Cerebellar cortex (tissue), 1 donor: ENCODE measurements at regions not wholly inside any gene's neighbourhood (a gene's known extent, or its start where the extent isn't known, plus 50 kb on each side); places are given as distances from the start of the nearest gene placed in this dataset.
"Not testable (repeated sequence)": the region's sequence is repeated elsewhere in the genome, so short reads cannot be mapped to it uniquely, and the experiment has no call there.

Source experiments
- DNase-seq: peaks from one replicate; pipeline ENCODE4 v3.0.0-alpha.2; 2015; ENCODE audit warnings: low spot score

GRCh38 chr7:96561892-96562291 lies 147.8 kb downstream of the SEM1 start:
- no peak for DNase-seq

DNA sequence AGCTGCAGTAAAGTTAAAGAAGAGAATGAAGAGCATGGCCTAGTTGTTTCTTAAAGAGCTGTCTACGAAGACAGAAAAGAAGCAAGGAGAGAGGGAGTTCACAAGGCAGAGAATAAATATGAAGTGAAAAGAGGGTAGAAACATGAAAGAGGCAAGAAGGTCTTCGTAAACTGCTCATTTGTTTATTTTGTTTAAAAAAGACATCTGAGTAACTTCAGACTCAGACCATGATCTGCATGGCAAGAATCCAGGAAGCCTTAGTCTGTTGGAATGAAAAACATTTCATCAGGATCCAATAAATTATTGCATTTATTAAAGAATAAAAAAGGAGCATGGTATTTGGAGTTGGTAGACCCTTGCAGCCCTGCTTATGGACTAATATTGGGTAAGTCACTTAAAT lies 151.1 kb downstream of the SEM1 start:
- no peak for DNase-seq

GRCh38 chr7:96558093-96558492 lies 151.6 kb downstream of the SEM1 start:
- no peak for DNase-seq

DNA sequence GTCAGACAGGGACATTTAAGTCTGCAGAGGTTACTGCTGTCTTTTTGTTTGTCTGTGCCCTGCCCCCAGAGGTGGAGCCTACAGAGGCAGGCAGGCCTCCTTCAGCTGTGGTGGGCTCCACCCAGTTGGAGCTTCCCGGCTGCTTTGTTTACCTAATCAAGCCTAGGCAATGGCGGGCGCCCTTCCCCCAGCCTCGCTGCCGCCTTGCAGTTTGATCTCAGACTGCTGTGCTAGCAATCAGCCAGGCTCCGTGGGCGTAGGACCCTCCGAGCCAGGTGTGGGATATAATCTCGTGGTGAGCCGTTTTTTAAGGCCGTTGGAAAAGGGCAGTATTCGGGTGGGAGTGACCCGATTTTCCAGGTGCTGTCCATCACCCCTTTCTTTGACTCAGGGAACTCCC lies 152.0 kb downstream of the SEM1 start:
- not testable (repeated sequence) for DNase-seq

GRCh38 chr7:96548664-96549063 lies 161.0 kb downstream of the SEM1 start:
- no peak for DNase-seq

DNA sequence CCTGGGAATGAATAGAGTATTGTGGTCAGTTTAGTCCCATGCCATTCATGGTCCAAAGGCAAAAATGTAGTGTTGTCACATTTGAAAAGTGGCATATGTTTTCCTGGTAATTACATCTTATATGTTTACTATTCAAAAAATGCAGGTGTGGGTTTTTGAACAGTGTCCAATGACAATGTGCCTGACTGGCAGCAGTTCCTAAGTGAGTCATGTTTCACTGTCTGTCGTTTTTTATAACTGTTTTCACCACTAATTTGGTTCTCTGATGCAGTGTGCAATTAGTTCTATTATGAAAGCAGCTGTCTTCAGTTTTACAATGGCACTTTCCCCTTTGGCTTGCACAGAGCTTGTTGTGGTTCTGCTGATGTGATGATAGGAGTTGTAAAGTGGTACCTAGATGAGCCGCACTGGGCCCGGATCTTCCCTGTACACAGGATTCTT lies 162.3 kb downstream of the SEM1 start:
- DNase-seq = no peak

DNA sequence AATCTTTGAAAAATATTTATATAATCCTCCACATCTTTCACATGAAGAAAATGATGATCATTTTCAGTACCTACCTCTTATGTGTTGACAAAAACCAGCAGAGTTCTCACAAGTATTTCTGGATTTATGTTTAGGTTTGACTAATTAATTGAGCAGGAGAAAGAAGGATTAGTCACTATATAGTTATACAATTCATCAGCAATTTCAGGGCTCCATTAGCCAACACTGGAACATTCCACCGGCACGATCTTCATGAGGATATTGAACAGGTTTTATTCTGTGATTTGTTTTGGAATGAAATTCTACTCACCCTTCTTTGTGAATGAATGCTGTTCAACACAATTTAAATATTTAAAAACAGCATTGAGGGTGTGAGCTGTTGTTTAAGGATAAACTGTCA lies 163.2 kb downstream of the SEM1 start:
- DNase-seq = no peak

GRCh38 chr7:96539471-96539870 lies 170.2 kb downstream of the SEM1 start:
- no peak for DNase-seq

- DNase-seq = no peak
Observed at GRCh38 chr7:96538632-96539031, 171.0 kb downstream of the SEM1 start.

DNA sequence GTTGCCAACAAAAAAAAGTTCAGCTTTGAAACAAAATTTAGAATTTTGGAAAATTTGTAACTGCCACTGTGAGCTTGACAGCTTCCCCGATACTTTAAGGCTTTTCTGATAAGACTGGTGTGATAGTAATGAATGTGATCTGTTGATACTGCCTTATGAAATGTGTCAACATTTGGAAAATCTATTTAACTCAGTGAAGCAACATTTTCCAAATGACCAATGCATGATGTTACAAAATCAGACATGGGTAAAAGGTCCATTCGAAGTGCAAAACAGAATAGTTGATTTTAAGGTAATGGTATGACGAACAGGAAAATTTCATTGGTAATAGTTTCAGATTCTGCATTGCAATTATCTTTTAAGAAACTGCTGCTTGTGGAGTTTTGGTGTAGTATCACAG lies 175.4 kb downstream of the SEM1 start:
- DNase-seq = no peak

DNA sequence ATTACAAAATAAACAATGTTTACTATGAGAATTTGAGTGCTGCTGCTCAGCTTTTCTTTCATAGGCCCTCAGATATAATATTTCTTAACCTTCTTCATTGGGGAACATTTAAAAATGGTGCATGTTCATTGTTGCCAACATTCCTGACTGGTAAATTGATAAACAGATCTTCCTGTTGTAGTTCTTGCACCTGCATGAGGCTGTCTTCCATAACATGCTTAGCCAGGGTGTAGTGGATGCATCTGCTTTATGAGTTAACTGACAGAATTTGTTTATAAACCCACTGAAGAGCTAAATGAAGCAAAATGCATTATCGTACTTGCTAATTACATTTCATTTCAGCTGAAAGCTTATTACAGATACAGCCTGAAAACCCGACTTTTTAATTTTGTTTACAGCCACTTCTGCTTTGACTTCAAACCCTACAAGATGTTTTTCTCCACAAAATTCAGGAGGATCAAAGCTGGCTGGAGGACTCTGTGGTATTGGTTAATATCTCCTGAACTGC lies 177.2 kb downstream of the SEM1 start:
- no peak for DNase-seq

- no peak for DNase-seq
Observed at GRCh38 chr7:96531331-96531730, 178.3 kb downstream of the SEM1 start.

- DNase-seq = no peak
Observed at GRCh38 chr7:96530786-96531185, 178.9 kb downstream of the SEM1 start.

- no peak for DNase-seq
Observed at GRCh38 chr7:96527133-96527827, 182.4 kb downstream of the SEM1 start.

- DNase-seq = no peak
Observed at GRCh38 chr7:96526496-96526895, 183.2 kb downstream of the SEM1 start.

GRCh38 chr7:96521068-96521894 lies 188.4 kb downstream of the SEM1 start:
- DNase-seq = no peak

GRCh38 chr7:96508371-96508770 lies 186.5 kb upstream of the SLC25A13 start:
- DNase-seq = no peak

GRCh38 chr7:96503597-96503996 lies 181.7 kb upstream of the SLC25A13 start:
- DNase-seq = no peak

DNA sequence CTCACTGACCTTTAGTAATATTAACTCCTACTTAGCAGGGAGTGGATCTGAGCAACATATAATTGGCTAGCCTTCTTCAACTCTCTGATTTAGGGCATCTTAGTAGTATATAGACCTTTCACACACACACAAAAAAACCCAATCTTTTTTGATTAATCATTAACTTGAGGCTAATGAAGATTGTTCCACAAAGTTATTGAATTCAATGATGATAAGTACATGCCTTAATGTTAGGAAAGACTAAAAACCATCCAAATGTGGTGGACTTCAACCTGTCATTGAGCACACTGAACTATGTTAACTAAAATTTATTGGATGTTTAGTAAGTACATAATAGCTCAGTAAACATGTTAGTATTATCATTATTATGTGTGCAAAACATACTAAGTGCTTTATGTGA lies 179.4 kb upstream of the SLC25A13 start:
- no peak for DNase-seq

GRCh38 chr7:96499532-96499931 lies 177.6 kb upstream of the SLC25A13 start:
- DNase-seq = no peak

DNA sequence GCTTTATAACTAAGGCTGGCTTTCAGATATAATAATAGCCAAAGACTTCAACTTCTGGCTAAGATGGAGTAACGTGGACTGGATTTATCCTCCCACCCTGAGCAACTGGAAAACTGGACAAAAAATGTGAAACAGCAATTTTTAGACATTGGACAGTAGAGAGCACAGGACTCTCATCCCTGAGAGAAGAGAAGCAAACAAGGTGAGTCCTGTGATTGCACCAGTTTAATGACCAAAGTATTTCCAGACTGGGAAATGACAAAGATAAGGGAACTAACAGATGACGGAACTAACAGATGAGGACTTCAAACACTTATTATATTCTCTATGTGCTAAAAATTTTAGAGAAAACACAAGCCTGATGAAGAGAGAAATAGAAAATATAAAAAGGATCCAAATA lies 175.7 kb upstream of the SLC25A13 start:
- DNase-seq = no peak

GRCh38 chr7:96495751-96496216 lies 173.9 kb upstream of the SLC25A13 start:
- DNase-seq = no peak

- no peak for DNase-seq
Observed at GRCh38 chr7:96486681-96487080, 164.8 kb upstream of the SLC25A13 start.
